OCI-LY1 (cell line): ENCODE measurements at regions not wholly inside any gene's neighbourhood (a gene's known extent, or its start where the extent isn't known, plus 50 kb on each side); places are given as distances from the start of the nearest gene placed in this dataset.

ENCODE experiments used
- H2AFZ ChIP-seq: fragments of 200-600 bp; sonication (generic), shearing (Covaris generic); 2 replicates; pipeline ENCODE4 v1.6.0; 2014; ENCODE audit warnings: antibody characterized with exemption, mild to moderate bottlenecking, low read length
- H3F3A ChIP-seq: fragments of 200-600 bp; sonication (generic), shearing (Covaris generic); 2 replicates; pipeline ENCODE4 v1.6.0; 2014; ENCODE audit warnings: mild to moderate bottlenecking, antibody characterized with exemption, low read length, moderate library complexity; ENCODE audit not compliant: insufficient read depth
- H3K27ac ChIP-seq: fragments of 200-600 bp; sonication (generic); 2 replicates; pipeline ENCODE4 v1.5.1; 2014; ENCODE audit warnings: low read length, mixed run types, mild to moderate bottlenecking, low read depth; ENCODE audit not compliant: poor library complexity, severe bottlenecking
- H3K27me3 ChIP-seq: fragments of 200-600 bp; sonication (generic); 2 replicates; pipeline ENCODE4 v1.6.0; 2014; ENCODE audit warnings: antibody characterized with exemption, mild to moderate bottlenecking, low read length, moderate library complexity; ENCODE audit not compliant: insufficient read depth
- H3K36me3 ChIP-seq: fragments of 200-600 bp; sonication (generic); 2 replicates; pipeline ENCODE4 v1.6.1; 2014; ENCODE audit warnings: mild to moderate bottlenecking, antibody characterized with exemption, low read length, moderate library complexity, mixed read lengths; ENCODE audit not compliant: insufficient read depth
- H3K4me1 ChIP-seq: fragments of 200-600 bp; sonication (generic); 2 replicates; pipeline ENCODE4 v1.5.1; 2014; ENCODE audit warnings: mild to moderate bottlenecking, low read length, moderate library complexity; ENCODE audit not compliant: insufficient read depth, severe bottlenecking
- H3K4me2 ChIP-seq: fragments of 200-600 bp; sonication (generic), shearing (Covaris generic); 2 replicates; pipeline ENCODE4 v1.6.1; 2014; ENCODE audit warnings: low read length
- H3K4me3 ChIP-seq: fragments of 200-600 bp; sonication (generic); 2 replicates; pipeline ENCODE4 v1.5.1; 2014; ENCODE audit warnings: low read length, low read depth, mild to moderate bottlenecking, mixed read lengths; ENCODE audit not compliant: poor library complexity, severe bottlenecking
- H3K79me2 ChIP-seq: fragments of 200-600 bp; shearing (Covaris generic); 2 replicates; pipeline ENCODE4 v1.6.1; 2016; ENCODE audit warnings: mixed run types, low read length, mixed read lengths; ENCODE audit not compliant: insufficient read depth
- H3K9ac ChIP-seq: fragments of 200-600 bp; sonication (generic), shearing (Covaris generic); 2 replicates; pipeline ENCODE4 v1.6.1; 2014; ENCODE audit warnings: mild to moderate bottlenecking, low read length, mixed read lengths
- H3K9me2 ChIP-seq: fragments of 200-600 bp; sonication (generic), shearing (Covaris generic); 2 replicates; pipeline ENCODE4 v1.6.1; 2014; ENCODE audit warnings: low read depth, mild to moderate bottlenecking, low read length, mixed read lengths
- H3K9me3 ChIP-seq: fragments of 200-600 bp; shearing (Covaris generic); 2 replicates; pipeline ENCODE4 v1.6.1; 2014; ENCODE audit warnings: low read length, mixed read lengths
- H4K20me1 ChIP-seq: fragments of 200-600 bp; sonication (generic), shearing (Covaris generic); 2 replicates; pipeline ENCODE4 v1.6.0; 2016; ENCODE audit warnings: mild to moderate bottlenecking, low read length; ENCODE audit not compliant: insufficient read depth
- EZH2 ChIP-seq: fragments of 200-600 bp; sonication (generic), shearing (Covaris generic); IDR thresholded peaks from 2 replicates; pipeline ENCODE4 v1.8.0; 2017; ENCODE audit warnings: borderline replicate concordance, mixed run types, mild to moderate bottlenecking, antibody characterized with exemption, low read length, moderate library complexity, mixed read lengths
- TF ChIP-seq, protein P1 (sequence below): fragments of 200-600 bp; sonication (generic), shearing (Covaris generic); IDR thresholded peaks from 2 replicates; pipeline ENCODE4 v1.5.1; 2017; ENCODE audit warnings: mild to moderate bottlenecking, antibody characterized with exemption, low read length, moderate library complexity, mixed read lengths

DNA sequence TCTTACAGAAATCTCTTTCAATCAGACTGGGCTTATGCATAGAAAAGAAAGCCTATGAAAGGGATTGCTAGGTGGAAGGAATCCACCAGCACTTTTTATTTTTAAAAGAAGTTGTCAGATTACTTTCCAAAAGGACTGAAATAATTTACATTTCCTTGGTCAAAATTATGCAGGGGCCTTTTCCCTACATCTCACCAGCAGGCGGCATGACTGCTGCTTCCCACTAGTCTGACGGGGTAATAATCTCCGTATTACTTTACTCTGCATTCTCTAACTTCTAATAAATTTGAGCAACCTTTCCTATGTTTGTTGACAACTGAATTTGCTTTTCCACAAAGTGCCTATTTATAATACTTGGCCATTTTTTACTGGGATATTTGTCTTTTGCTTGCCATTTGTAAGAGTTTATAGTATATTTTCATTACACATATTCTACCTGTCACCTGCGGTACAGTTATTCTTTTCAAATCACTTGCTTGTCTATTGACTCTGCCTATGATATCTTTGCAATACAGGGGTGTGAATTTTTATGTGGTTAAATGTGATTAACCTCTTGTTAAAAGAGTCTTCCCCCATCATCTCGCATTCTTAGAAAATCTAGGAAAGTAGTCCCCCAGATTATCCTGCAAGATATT is 51.9 kb upstream of the USP47 start:
- no peaks in the 10 kb centered on the region for H3K4me1 ChIP-seq
- no peak overlapping the region for H3K4me2 ChIP-seq
- no peaks in the 10 kb centered on the region for H4K20me1 ChIP-seq
- no peaks in the 10 kb centered on the region for H3K27me3 ChIP-seq
- no peak for TF ChIP-seq EZH2
- TF ChIP-seq, protein P1, sequence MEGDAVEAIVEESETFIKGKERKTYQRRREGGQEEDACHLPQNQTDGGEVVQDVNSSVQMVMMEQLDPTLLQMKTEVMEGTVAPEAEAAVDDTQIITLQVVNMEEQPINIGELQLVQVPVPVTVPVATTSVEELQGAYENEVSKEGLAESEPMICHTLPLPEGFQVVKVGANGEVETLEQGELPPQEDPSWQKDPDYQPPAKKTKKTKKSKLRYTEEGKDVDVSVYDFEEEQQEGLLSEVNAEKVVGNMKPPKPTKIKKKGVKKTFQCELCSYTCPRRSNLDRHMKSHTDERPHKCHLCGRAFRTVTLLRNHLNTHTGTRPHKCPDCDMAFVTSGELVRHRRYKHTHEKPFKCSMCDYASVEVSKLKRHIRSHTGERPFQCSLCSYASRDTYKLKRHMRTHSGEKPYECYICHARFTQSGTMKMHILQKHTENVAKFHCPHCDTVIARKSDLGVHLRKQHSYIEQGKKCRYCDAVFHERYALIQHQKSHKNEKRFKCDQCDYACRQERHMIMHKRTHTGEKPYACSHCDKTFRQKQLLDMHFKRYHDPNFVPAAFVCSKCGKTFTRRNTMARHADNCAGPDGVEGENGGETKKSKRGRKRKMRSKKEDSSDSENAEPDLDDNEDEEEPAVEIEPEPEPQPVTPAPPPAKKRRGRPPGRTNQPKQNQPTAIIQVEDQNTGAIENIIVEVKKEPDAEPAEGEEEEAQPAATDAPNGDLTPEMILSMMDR, result peak; percentile 62
- H3K79me2 ChIP-seq, result no peaks in the 10 kb centered on the region
- H3K9ac ChIP-seq, result no peak overlapping the region
- no peaks in the 10 kb centered on the region for H3K9me2 ChIP-seq
- H3K9me3 ChIP-seq, result no peaks in the 10 kb centered on the region
- no peaks in the 10 kb centered on the region for H3K36me3 ChIP-seq
- no peak overlapping the region for H2AFZ ChIP-seq
- no peak overlapping the region for H3K4me3 ChIP-seq
- no peak overlapping the region for H3K27ac ChIP-seq
- H3F3A ChIP-seq, result no peaks in the 10 kb centered on the region

DNA sequence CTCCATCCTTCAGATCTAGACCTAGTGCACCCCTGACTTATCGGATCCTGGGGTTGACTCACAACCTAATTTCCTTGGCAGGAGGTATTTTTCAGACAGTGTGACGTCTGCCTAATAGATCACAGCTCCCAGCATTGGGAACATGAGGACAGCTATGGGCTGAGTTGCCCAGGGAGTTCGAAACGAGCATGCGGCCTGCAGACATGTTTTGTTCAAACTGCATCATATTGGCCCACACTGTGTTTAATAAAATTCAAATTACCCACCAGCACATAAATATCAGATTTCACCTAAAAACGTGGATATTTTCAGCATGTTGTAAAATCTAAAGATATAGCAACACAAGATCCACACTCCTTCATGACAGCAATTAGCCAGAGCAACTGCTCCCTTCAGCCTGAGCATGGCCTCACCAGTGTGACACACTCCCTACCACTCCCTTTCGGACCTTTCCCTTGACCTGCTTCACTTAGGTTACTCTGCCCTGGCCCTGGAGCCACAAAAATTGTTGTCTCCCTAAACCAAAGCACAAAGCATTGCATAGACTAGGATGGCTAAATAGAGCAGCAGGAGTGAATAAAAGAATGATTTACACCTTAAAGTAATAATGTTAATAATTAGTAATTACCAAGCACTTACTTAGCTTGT is 53.6 kb upstream of the USP47 start:
- H3K9ac ChIP-seq, result no peak overlapping the region
- no peak overlapping the region for H3K4me3 ChIP-seq
- H3F3A ChIP-seq, result no peaks in the 10 kb centered on the region
- H3K79me2 ChIP-seq, result no peaks in the 10 kb centered on the region
- H3K4me2 ChIP-seq, result no peak overlapping the region
- H4K20me1 ChIP-seq, result no peaks in the 10 kb centered on the region
- no peaks in the 10 kb centered on the region for H3K4me1 ChIP-seq
- H3K9me3 ChIP-seq, result no peaks in the 10 kb centered on the region
- no peaks in the 10 kb centered on the region for H3K9me2 ChIP-seq
- no peaks in the 10 kb centered on the region for H3K27me3 ChIP-seq
- H3K27ac ChIP-seq, result no peak overlapping the region
- no peak overlapping the region for H2AFZ ChIP-seq
- no peaks in the 10 kb centered on the region for H3K36me3 ChIP-seq
- no peak for TF ChIP-seq EZH2
- TF ChIP-seq, protein P1, result peak; percentile 1; the same call in 1 of the 2 replicates

DNA sequence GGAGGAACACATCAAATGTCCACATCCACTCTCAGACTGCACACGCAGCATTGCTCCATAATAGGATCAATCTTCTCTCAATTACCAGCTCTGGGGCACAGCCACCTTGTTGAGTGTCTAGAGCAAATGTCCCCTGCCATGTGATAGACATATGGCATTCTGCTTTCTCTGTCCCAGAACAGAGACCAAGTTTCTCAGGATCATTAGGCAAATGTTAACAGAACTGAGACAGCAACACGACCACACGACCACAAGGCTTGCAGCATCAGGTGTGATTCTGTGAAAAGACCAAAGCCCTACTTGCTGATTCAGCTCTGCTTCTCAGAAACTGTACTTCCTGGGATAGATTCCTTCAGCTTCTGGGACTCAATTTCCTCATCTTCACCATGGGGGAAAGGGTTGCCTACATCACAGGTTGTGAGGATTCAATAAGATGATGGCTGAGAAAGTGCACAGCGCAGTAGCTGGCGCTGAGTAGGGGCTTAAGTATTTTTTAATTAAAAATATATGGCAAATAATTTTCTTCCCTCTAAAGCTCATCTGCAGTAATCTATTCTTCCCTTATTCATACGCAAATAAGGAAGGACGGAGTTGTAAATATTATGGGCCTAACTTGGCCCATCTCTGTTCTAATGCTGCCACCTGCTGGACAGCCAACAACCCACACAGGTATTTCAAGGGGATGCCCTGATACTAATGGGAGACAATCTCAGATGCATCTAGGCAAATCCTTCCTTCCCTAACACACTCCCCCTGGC is 54.3 kb upstream of the USP47 start:
- Histone ChIP-seq H3K4me1 (no peaks in the 10 kb centered on the region), H3K79me2 (no peaks in the 10 kb centered on the region), H4K20me1 (no peaks in the 10 kb centered on the region), H3K27ac (no peak overlapping the region), H3K4me2 (no peak overlapping the region), H3F3A (no peaks in the 10 kb centered on the region), H3K9ac (no peak overlapping the region), H3K27me3 (no peaks in the 10 kb centered on the region), H2AFZ (no peak overlapping the region), H3K4me3 (no peak overlapping the region), H3K9me2 (no peaks in the 10 kb centered on the region), H3K36me3 (no peaks in the 10 kb centered on the region), H3K9me3 (no peaks in the 10 kb centered on the region)
- no peak for TF ChIP-seq EZH2
- TF ChIP-seq, protein P1, result peak; percentile 82
